ENCODE measurements at regions not wholly inside any gene's neighbourhood (a gene's known extent, or its start where the extent isn't known, plus 50 kb on each side); places are given as distances from the start of the nearest gene placed in this dataset.

DNA sequence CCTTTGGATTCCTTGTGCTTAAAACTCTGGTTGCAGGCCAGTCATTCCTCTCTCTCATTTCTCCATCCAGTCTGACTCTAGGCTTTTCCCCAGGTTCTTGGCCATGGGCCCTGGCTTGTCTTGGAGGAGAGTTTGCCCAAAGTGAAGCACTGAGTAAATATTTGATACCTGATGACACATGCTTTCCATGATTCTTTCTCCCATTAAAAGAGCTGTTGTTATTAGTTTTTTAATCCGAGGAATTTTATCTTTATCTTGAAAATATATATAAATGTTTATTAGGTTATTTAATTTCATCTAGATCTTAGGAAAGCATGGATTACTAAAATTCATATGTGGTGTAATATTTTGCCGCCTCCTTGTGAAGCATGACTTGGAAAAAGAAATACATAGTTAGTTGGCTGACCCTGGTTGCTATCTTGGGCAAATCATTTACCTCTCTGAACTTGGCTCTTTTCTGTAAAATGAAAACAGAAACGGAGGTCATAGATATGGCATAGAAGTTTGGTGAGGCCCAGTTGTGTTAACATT lies 650.1 kb downstream of the SLC4A3 start:
- Histone ChIP-seq H3K27me3 (no peaks in the 10 kb centered on the region), H3K9me3 (no peaks in the 10 kb centered on the region), H3K4me3 (replicated peaks in 1 of 3) (no peak overlapping the region), H3K27ac (peak overlapping the region in 2 of 3 donors; percentile 24 to 70), H3K36me3 (no peaks in the 10 kb centered on the region), H3K4me1 (peaks cover 0 to 7% of the 10 kb centered on the region in 2 donors)
- intact Hi-C loops (cut with DNase I), result no loop called here
- 67 to 81% methylated on average over 3 of the region's 3 CpGs for WGBS, 2 donors
- DNase-seq, result peak; percentile 49 to 74
- TF ChIP-seq, protein P1, sequence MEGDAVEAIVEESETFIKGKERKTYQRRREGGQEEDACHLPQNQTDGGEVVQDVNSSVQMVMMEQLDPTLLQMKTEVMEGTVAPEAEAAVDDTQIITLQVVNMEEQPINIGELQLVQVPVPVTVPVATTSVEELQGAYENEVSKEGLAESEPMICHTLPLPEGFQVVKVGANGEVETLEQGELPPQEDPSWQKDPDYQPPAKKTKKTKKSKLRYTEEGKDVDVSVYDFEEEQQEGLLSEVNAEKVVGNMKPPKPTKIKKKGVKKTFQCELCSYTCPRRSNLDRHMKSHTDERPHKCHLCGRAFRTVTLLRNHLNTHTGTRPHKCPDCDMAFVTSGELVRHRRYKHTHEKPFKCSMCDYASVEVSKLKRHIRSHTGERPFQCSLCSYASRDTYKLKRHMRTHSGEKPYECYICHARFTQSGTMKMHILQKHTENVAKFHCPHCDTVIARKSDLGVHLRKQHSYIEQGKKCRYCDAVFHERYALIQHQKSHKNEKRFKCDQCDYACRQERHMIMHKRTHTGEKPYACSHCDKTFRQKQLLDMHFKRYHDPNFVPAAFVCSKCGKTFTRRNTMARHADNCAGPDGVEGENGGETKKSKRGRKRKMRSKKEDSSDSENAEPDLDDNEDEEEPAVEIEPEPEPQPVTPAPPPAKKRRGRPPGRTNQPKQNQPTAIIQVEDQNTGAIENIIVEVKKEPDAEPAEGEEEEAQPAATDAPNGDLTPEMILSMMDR (IDR thresholded peaks at IDR 0.05), result no peak
- TF ChIP-seq POLR2A (IDR thresholded peaks at IDR 0.05), result no peak

DNA sequence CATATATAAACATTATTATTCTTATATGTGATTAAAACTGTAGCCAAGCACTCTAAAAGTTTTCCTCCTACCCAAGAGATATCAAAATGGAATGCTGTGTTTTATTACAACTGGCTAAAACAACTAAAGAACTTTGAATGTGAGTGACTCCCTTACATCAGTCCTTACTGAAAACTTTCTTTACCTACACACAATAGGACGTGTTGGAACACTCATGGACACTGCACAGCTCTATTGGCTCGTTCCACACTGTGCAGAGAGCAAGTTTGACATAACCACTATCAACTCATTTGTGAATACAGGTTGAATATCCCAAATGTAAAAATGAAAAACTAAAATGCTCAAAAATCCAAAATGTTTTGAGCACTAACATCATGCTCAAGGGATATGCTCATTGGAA lies 650.6 kb downstream of the SLC4A3 start:
- no peaks in the 10 kb centered on the region for H3K27me3 ChIP-seq
- WGBS, 2 donors, result 68 to 83% methylated on average over 2 of the region's 2 CpGs
- TF ChIP-seq, protein P1 (IDR thresholded peaks at IDR 0.05), result no peak
- no peak for TF ChIP-seq POLR2A (IDR thresholded peaks at IDR 0.05)
- H3K4me1 ChIP-seq, result peaks cover 0 to 7% of the 10 kb centered on the region in 2 donors
- H3K9me3 ChIP-seq, result no peaks in the 10 kb centered on the region
- peak overlapping the region in 2 of 3 donors; percentile 24 to 47 for H3K27ac ChIP-seq
- H3K4me3 ChIP-seq (replicated peaks in 1 of 3), result no peak overlapping the region
- intact Hi-C loops (cut with DNase I), result no loop called here
- no peaks in the 10 kb centered on the region for H3K36me3 ChIP-seq
- no peak for DNase-seq

DNA sequence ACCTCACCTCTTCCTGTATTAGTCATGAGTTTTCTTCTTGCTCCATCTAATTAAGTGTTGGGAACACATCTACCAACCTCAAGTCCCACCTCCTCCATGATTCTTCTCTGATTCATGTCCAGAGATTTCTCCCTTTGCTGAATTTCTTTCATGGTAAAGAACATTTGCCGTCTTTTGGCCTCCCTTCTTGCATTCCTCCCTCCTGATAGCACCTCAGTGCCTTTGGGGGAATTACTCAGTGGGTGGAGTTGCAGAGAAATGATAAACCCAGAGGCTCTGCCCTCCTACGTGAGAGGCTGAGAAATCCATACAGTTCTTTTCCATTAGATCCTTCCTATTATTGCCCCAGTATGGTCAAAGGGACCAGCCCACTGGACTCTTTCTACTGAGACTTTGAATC lies 651.9 kb downstream of the SLC4A3 start:
- no peak for DNase-seq
- TF ChIP-seq, protein P1 (IDR thresholded peaks at IDR 0.05), result no peak
- TF ChIP-seq POLR2A (IDR thresholded peaks at IDR 0.05), result no peak
- H3K9me3 ChIP-seq, result no peaks in the 10 kb centered on the region
- no peak overlapping the region for H3K27ac ChIP-seq
- peaks cover 0 to 7% of the 10 kb centered on the region in 2 donors for H3K4me1 ChIP-seq
- H3K27me3 ChIP-seq, result no peaks in the 10 kb centered on the region
- 89 to 90% methylated on average over 2 of the region's 2 CpGs for WGBS, 2 donors
- no peak overlapping the region for H3K4me3 ChIP-seq (replicated peaks in 1 of 3)
- no peaks in the 10 kb centered on the region for H3K36me3 ChIP-seq
- intact Hi-C loops (cut with DNase I), result no loop called here

DNA sequence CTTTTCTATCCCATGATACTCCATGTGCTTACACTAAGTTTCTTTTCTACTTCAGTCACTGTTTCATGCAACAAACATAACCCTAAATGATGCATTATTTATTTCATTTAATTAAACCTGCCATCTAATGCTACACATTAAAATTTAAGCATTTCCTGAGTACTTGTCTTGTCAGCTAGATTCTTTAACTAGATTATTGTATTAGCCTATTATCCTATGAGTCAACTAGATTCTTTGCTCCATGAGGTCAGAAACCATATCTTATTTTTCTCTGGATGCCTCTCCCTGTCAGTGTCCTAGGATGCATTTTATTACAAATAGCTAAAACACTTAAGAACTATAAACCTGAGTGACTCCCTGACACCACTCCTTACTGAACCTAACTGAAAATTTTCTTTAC lies 652.4 kb downstream of the SLC4A3 start:
- H3K27ac ChIP-seq, result no peak overlapping the region
- no peak overlapping the region for H3K4me3 ChIP-seq (replicated peaks in 1 of 3)
- no peaks in the 10 kb centered on the region for H3K27me3 ChIP-seq
- TF ChIP-seq, protein P1 (IDR thresholded peaks at IDR 0.05), result no peak
- TF ChIP-seq POLR2A (IDR thresholded peaks at IDR 0.05), result no peak
- no peaks in the 10 kb centered on the region for H3K9me3 ChIP-seq
- intact Hi-C loops (cut with DNase I), result no loop called here
- no peak for DNase-seq
- peaks cover 0 to 7% of the 10 kb centered on the region in 2 donors for H3K4me1 ChIP-seq
- H3K36me3 ChIP-seq, result no peaks in the 10 kb centered on the region

DNA sequence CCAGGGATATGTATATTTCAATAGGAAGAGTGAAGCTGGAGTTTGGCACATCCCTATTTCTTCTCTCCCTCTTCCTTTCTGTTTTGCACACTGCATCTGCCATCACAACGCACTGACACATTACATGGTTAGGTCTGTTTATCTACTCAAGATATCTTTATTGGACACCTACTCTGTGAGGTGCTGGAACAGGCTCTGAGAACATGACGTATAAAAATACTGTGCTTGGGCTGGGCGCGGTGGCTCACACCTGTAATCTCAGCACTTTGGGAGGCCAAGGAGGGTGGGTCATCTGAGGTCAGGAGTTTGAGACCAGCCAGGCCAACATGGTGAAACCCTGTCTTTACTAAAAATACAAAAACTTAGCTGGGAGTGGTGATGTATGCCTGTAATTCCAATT lies 653.3 kb downstream of the SLC4A3 start:
- no peak for TF ChIP-seq POLR2A (IDR thresholded peaks at IDR 0.05)
- TF ChIP-seq, protein P1 (IDR thresholded peaks at IDR 0.05), result no peak
- no peak overlapping the region for H3K4me3 ChIP-seq (replicated peaks in 1 of 3)
- H3K4me1 ChIP-seq, result peaks cover 0 to 7% of the 10 kb centered on the region in 2 donors
- WGBS, 2 donors, result 94 to 99% methylated on average over 4 of the region's 4 CpGs
- no peaks in the 10 kb centered on the region for H3K27me3 ChIP-seq
- H3K36me3 ChIP-seq, result no peaks in the 10 kb centered on the region
- H3K27ac ChIP-seq, result no peak overlapping the region
- DNase-seq, result no peak
- no peaks in the 10 kb centered on the region for H3K9me3 ChIP-seq
- intact Hi-C loops (cut with DNase I), result no loop called here

All from thyroid gland (tissue), 4 donors.